ENCODE measurements at regions not wholly inside any gene's neighbourhood (a gene's known extent, or its start where the extent isn't known, plus 50 kb on each side); places are given as distances from the start of the nearest gene placed in this dataset.
"Not testable (repeated sequence)": the region's sequence is repeated elsewhere in the genome, so short reads cannot be mapped to it uniquely, and the experiment has no call there.

GRCh38 chr21:35982717-35983116 is 77.6 kb downstream of the SETD4 start:
- DNase-seq = no peak

DNA sequence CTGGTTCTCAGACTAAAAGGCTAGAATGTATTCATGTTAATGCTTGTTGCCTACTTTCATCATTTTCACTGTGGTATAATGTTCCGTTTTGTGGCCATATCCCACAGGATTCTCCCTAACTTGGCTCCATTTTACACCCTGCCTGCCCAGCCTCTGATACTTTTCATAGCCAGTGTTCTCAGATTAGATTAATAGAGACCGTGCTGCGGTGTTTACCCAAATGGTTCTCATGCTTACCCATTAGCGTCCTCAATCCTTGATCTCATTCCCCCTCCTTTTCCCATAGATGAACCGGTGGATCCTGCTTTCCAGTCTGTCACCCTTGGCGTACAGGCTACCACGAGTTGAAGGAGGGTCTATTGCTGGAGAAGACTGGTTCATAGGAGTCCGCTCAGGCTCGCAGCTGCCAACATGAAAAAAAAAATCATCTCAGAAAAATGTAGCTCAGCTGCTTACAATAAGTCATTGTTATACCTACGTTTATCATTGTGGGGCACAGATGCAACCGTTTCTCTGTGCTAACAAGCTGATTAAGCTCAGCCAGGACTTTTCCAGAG is 78.7 kb downstream of the SETD4 start:
- no peak for DNase-seq

- DNase-seq = no peak
Observed at GRCh38 chr21:35980821-35981220, 79.5 kb downstream of the SETD4 start.

- DNase-seq = not testable (repeated sequence)
Observed at GRCh38 chr21:35977860-35978259, 82.5 kb downstream of the SETD4 start.

DNA sequence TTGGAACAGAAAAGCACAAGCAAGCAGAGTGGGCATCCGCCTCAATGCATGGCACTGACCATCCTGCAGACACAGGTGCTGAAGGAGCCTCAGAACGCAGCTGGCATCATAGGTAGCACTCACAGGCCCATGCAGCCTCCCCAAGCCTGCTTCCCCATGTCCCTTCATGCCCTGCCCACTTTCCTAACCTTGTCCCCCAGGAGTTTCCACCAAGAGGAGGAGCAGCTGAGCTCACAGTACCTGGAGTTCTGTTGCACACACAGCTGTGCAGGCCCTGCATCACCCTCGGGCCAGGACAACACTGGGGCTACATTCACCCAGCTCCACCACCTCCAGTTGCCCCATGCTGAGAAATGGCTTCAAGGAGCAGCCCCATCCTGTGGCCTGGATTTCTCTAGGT is 83.4 kb downstream of the SETD4 start:
- no peak for DNase-seq

- no peak for DNase-seq
Observed at GRCh38 chr21:35976481-35976880, 83.8 kb downstream of the SETD4 start.

GRCh38 chr21:35974775-35975174 is 85.6 kb downstream of the SETD4 start:
- DNase-seq = no peak

DNA sequence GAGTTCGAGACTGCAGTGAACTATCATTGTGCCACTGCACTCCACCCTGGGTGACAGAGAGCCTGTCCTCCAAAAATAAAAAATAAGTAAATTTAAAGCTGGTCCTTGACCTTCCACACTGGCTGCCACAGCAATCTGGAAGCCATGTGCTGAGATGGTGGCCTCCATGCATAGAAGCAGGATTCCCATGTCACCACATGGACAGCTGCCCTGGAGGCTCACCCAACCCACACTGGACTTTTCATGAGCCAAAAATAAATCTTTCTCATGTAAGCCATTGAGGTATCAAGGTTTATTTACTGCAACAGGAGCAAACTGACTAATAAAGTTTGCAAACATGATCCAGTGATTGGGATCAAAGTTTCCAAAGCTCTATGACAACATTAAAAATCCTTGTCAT is 88.5 kb downstream of the SETD4 start:
- no peak for DNase-seq

GRCh38 chr21:35969281-35969680 is 91.0 kb downstream of the SETD4 start:
- DNase-seq = no peak

- DNase-seq = no peak
Observed at GRCh38 chr21:35968564-35968963, 91.8 kb downstream of the SETD4 start.

GRCh38 chr21:35965699-35966098 is 94.6 kb downstream of the SETD4 start:
- no peak for DNase-seq

- DNase-seq = no peak
Observed at GRCh38 chr21:35963920-35964451, 96.3 kb downstream of the SETD4 start.

DNA sequence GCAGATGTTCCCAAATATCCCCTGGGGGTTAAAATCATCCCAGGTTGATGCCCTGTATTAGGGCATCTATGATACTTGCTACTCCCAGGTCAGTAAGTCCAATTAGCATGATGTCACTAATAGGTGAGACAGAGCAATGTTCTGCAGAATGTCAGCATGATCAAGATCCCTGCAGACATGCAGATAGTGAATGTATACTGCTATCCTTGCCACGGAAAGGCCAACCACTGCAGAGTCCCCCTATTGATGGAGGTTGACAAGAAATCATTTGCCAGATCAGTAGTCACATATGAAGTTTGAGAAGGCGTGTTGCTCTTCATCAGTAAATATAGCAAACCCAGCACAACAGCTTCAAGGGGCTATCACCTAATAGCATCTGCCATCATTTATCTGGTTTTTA is 97.4 kb downstream of the SETD4 start:
- DNase-seq = no peak

- no peak for DNase-seq
Observed at GRCh38 chr21:35954066-35954465, 106.3 kb downstream of the SETD4 start.

- no peak for DNase-seq
Observed at GRCh38 chr21:35953597-35953996, 106.7 kb downstream of the SETD4 start.

- no peak for DNase-seq
Observed at GRCh38 chr21:35952651-35953340, 107.5 kb downstream of the SETD4 start.

- no peak for DNase-seq
Observed at GRCh38 chr21:35948982-35949381, 111.3 kb downstream of the SETD4 start.

DNA sequence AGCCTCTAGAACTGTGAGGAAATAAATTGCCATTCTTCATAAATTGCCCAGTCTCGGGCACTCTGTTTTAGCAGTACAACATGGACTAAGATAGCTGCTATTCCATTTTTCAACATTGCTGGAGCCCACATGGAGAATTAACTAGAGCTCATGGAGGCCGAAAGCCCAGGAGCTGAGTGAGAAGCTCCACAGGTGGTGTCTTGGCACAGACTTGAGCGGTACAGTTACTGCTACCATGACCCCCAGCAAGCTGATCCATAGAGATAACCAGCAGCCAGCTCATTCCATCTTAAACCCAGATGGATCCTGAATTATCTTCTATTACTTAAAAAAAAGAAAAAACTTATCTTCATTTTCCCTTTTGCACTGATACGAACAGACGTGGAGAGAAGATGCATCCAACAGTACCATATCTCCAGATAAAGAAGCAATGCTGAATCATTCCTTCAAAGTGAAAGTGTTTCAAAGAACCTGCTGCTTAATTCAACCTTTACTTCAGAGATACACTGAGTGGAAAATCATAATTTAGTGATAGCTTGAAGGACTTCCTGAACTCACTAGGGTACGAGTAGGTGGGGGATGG is 115.1 kb downstream of the SETD4 start:
- DNase-seq = no peak

- no peak for DNase-seq
Observed at GRCh38 chr21:35943752-35944151, 116.6 kb downstream of the SETD4 start.

DNA sequence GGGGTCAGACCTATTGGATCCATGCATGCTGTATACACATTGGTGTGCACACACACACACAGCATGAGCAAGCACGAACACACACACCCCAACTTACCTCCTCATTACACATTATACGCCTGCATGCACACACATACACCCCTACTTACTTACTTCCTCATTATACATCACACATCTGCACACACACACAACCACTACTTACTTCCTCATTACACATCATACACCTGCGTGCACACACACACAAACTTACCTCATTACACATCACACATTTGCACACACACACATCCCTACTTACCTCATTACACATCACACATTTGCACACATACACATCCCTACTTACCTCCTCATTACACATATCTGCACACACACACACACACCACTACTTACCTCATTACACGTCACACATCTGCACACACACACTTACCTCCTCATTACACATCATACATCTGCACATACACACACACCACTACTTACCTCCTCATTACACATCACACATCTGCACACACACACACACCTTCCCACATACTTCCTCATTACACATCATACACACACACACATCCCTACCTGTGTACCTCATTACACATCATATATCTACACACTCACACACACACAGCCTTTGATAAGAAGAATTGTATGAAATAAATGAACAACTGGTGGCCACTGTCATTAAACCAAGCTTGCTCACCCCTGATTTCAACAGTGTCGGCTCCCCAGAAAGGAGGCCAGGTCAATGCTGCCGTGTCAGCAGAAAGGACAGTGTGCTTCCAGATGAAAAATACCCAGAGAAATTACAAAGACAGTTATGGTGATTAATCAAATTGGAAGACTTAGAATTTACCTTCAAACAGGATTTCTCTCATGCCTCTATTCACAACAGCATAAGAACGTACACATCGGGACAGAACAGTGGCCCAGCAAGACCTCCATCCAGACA is 117.8 kb downstream of the SETD4 start:
- no peak for DNase-seq

GRCh38 chr21:35940074-35940927 is 120.0 kb downstream of the SETD4 start:
- peak; percentile 13 for DNase-seq

GRCh38 chr21:35938446-35938845 is 121.9 kb downstream of the SETD4 start:
- no peak for DNase-seq

Measured in occipital lobe (tissue), 1 donor.